HEK293T (cell line): ENCODE measurements at regions not wholly inside any gene's neighbourhood (a gene's known extent, or its start where the extent isn't known, plus 50 kb on each side); places are given as distances from the start of the nearest gene placed in this dataset.

ENCODE experiments used
- BHLHE40 ChIP-seq: fragments of 450-650 bp; IDR thresholded peaks from 2 replicates; pipeline ENCODE4 v1.6.1; 2016; ENCODE audit warnings: mild to moderate bottlenecking, moderate library complexity, borderline replicate concordance
- ELF4 ChIP-seq: fragments of 450-650 bp; IDR thresholded peaks from 2 replicates; pipeline ENCODE4 v1.6.1; 2017; ENCODE audit warnings: antibody characterized with exemption
- FOXA1 ChIP-seq: fragments of 450-650 bp; IDR thresholded peaks from 2 replicates; pipeline ENCODE4 v1.6.1; 2016; ENCODE audit warnings: mild to moderate bottlenecking
- PKNOX1 ChIP-seq: fragments of 450-650 bp; IDR thresholded peaks from 2 replicates; pipeline ENCODE4 v1.6.1; 2016

- TF ChIP-seq PKNOX1 (no peak), BHLHE40 (no peak), FOXA1 (no peak), ELF4 (no peak)
Measured at GRCh38 chr9:82498541-82499317, 510.2 kb downstream of the SPATA31D1 start.
